MCF 10A (cell line): ENCODE measurements at regions not wholly inside any gene's neighbourhood (a gene's known extent, or its start where the extent isn't known, plus 50 kb on each side); places are given as distances from the start of the nearest gene placed in this dataset.

Experiments
- BruUV-seq: library from RNA; stranded (reverse); fragments of 400-500 nt; replicated peaks from 2 replicates; lab custom pipeline; 2021; lab: Mats Ljungman, UMichigan
- CTCF ChIA-PET: fragments of 300-600 bp; sonication (Branson Sonifier 250); formaldehyde crosslinking; extraction: SDS; loops from one replicate; lab custom pipeline; 2021; ENCODE audit warnings: antibody characterized with exemption, inconsistent platforms; lab: Yijun Ruan, JAX
- POLR2A ChIA-PET: fragments of 300-600, 350-650 bp; sonication (Branson Sonifier 250); formaldehyde crosslinking; extraction: SDS; loops from one replicate; lab custom pipeline; 2020; ENCODE audit warnings: antibody characterized with exemption, inconsistent platforms; lab: Yijun Ruan, JAX
- DNase-seq: peaks from one replicate; pipeline ENCODE4 v3.0.0-alpha.2; 2018; ENCODE audit not compliant: unreplicated experiment
- H3K27ac Mint-ChIP-seq: one replicate; pipeline ENCODE4 v1.8.0; 2022; ENCODE audit warnings: mild to moderate bottlenecking, low read depth, mixed read lengths; ENCODE audit not compliant: unreplicated experiment
- H3K27me3 Mint-ChIP-seq: one replicate; pipeline ENCODE4 v1.8.0; 2022; ENCODE audit warnings: mixed read lengths; ENCODE audit not compliant: insufficient read depth, unreplicated experiment
- H3K36me3 Mint-ChIP-seq: one replicate; pipeline ENCODE4 v1.8.0; 2022; ENCODE audit warnings: mild to moderate bottlenecking, moderate library complexity, mixed read lengths; ENCODE audit not compliant: insufficient read depth, unreplicated experiment
- H3K4me1 Mint-ChIP-seq: one replicate; pipeline ENCODE4 v1.8.0; 2022; ENCODE audit warnings: mixed read lengths; ENCODE audit not compliant: insufficient read depth, unreplicated experiment
- H3K4me3 Mint-ChIP-seq: one replicate; pipeline ENCODE4 v1.8.0; 2022; ENCODE audit warnings: mild to moderate bottlenecking, moderate library complexity, mixed read lengths; ENCODE audit not compliant: unreplicated experiment
- H3K9me3 Mint-ChIP-seq: one replicate; pipeline ENCODE4 v1.8.0; 2022; ENCODE audit warnings: mixed read lengths; ENCODE audit not compliant: unreplicated experiment
- CTCF ChIP-seq: fragments of 200-600 bp; IDR thresholded peaks from one replicate; pipeline ENCODE4 v1.8.0; 2022; ENCODE audit warnings: antibody characterized with exemption, mild to moderate bottlenecking; ENCODE audit not compliant: unreplicated experiment
- intact Hi-C: fragments of 100-400 bp; cut with micrococcal nuclease; formaldehyde crosslinking; loops from 2 replicates; pipeline ENCODE4 v1.14.1; 2022

- TF ChIP-seq CTCF = peak; percentile 98
- peak overlapping the region; percentile 62 for H3K4me3 Mint-ChIP-seq
- CTCF ChIA-PET = interaction anchor here (0.6 to 16.8 kb wide), 170 partner anchors 9 to 1799 kb away, joined by 3 to 387 read pairs (median 5); partner anchors contain the start of gene PLXNA2
- intact Hi-C loops = loop anchor here (1.0 kb wide), 3 partner anchors 228 to 963 kb away; partner anchors contain the start of gene PLXNA2
- POLR2A ChIA-PET = interaction anchor here (0.8 to 3.1 kb wide), 14 partner anchors 22 to 964 kb away, joined by 3 to 21 read pairs (median 6); partner anchors contain the start of gene PLXNA2
- H3K4me1 Mint-ChIP-seq = no peaks in the 10 kb centered on the region
- peak; percentile 83 for DNase-seq
- H3K9me3 Mint-ChIP-seq = no peaks in the 10 kb centered on the region
- H3K27me3 Mint-ChIP-seq = peaks cover 6% of the 10 kb centered on the region
- H3K27ac Mint-ChIP-seq = no peak overlapping the region
- BruUV-seq = no TSS peak
- no peaks in the 10 kb centered on the region for H3K36me3 Mint-ChIP-seq
Measured at GRCh38 chr1:209207701-209208286, 375.7 kb upstream of the CAMK1G start.

GRCh38 chr1:209208648-209209047 lies 374.9 kb upstream of the CAMK1G start:
- no peak for TF ChIP-seq CTCF
- ChIA-PET CTCF (interaction anchor here (0.6 to 16.8 kb wide), 73 partner anchors 8 to 1245 kb away, joined by 3 to 387 read pairs (median 8); partner anchors contain the start of gene PLXNA2), POLR2A (interaction anchor here (0.7 to 3.1 kb wide), 8 partner anchors 39 to 965 kb away, joined by 3 to 21 read pairs (median 7); partner anchors contain the start of gene PLXNA2)
- H3K4me3 Mint-ChIP-seq = no peak overlapping the region
- H3K4me1 Mint-ChIP-seq = no peaks in the 10 kb centered on the region
- DNase-seq = no peak
- intact Hi-C loops = no loop called here
- H3K36me3 Mint-ChIP-seq = no peaks in the 10 kb centered on the region
- BruUV-seq = no TSS peak
- no peaks in the 10 kb centered on the region for H3K9me3 Mint-ChIP-seq
- H3K27ac Mint-ChIP-seq = no peak overlapping the region
- peaks cover 15% of the 10 kb centered on the region for H3K27me3 Mint-ChIP-seq

GRCh38 chr1:209213989-209214388 lies 369.5 kb upstream of the CAMK1G start:
- BruUV-seq = no TSS peak
- CTCF ChIA-PET = interaction anchor here (0.7 to 4.2 kb wide), 2 partner anchors 11 to 215 kb away, joined by 3 to 37 read pairs; no protein-coding TSS in a partner anchor

More at GRCh38 chr1:209213989-209214388, 369.5 kb upstream of the CAMK1G start:
- Mint-ChIP-seq H3K27me3 (peaks cover 17% of the 10 kb centered on the region), H3K4me1 (no peaks in the 10 kb centered on the region), H3K27ac (no peak overlapping the region), H3K9me3 (no peaks in the 10 kb centered on the region), H3K4me3 (no peak overlapping the region), H3K36me3 (no peaks in the 10 kb centered on the region)
- no peak for TF ChIP-seq CTCF
- DNase-seq = no peak
- POLR2A ChIA-PET = no interaction called here
- intact Hi-C loops = no loop called here
